Sigmoid colon (tissue), 6 donors: ENCODE measurements at regions not wholly inside any gene's neighbourhood (a gene's known extent, or its start where the extent isn't known, plus 50 kb on each side); places are given as distances from the start of the nearest gene placed in this dataset.
"Not testable (repeated sequence)": the region's sequence is repeated elsewhere in the genome, so short reads cannot be mapped to it uniquely, and the experiment has no call there.

Experiments
- DNase-seq: peaks from one replicate; pipeline ENCODE4 v3.0.0-alpha.2; 2019
- H3K27ac ChIP-seq, 4 donors: fragments of 200-600 bp; sonication (generic); one replicate each; pipeline ENCODE4 v1.5.1; 2016 to 2019; ENCODE audit warnings: mild to moderate bottlenecking in 1 of 4
- H3K27me3 ChIP-seq, 3 donors: fragments of 200-600 bp; sonication (generic); one replicate each; pipeline ENCODE4 v1.5.1; 2019; ENCODE audit warnings: mild to moderate bottlenecking in 1 of 3
- H3K36me3 ChIP-seq, 4 donors: fragments of 200-600 bp; sonication (generic); one replicate each; pipeline ENCODE4 v1.5.1; 2016 to 2019
- H3K4me1 ChIP-seq, 4 donors: fragments of 200-600 bp; sonication (generic); one replicate each; pipeline ENCODE4 v1.5.1; 2017 to 2019
- H3K4me3 ChIP-seq, 4 donors: fragments of 200-600 bp; sonication (generic); one replicate each; pipeline ENCODE4 v1.5.1; 2017 to 2019; ENCODE audit warnings: mild to moderate bottlenecking in 2 of 4, moderate library complexity in 1 of 4
- H3K9me3 ChIP-seq, 4 donors: fragments of 200-600 bp in 3 of 4; sonication (generic) in 3 of 4; one replicate each; pipeline versions ENCODE4 v1.5.1 to v1.6.1; 2013 to 2019
- CTCF ChIP-seq, 4 experiments: fragments of 450-650 bp in 3 of 4; fragments of 200-600 bp in 1 of 4; IDR thresholded peaks; one replicate each; pipeline ENCODE4 v1.5.1; 2016 to 2019; ENCODE audit warnings: antibody characterized with exemption in 4 of 4, mild to moderate bottlenecking in 3 of 4, moderate library complexity in 2 of 4
- EP300 ChIP-seq, 4 donors: sonication (generic); formaldehyde crosslinking; IDR thresholded peaks; one replicate each; pipeline ENCODE4 v1.6.1; 2017; ENCODE audit warnings: antibody characterized with exemption in 4 of 4
- POLR2A ChIP-seq, 2 donors: fragments of 450-650 bp; IDR thresholded peaks; one replicate each; pipeline ENCODE4 v1.6.1; 2016; ENCODE audit warnings: antibody characterized with exemption in 2 of 2, mild to moderate bottlenecking in 2 of 2, moderate library complexity in 2 of 2
- POLR2AphosphoS5 ChIP-seq, 4 donors: sonication (generic); formaldehyde crosslinking; IDR thresholded peaks; one replicate each; pipeline ENCODE4 v1.6.1; 2017; ENCODE audit warnings: antibody characterized with exemption in 4 of 4
- WGBS, 2 donors: extraction: QIAGEN DNeasy Blood & Tissue Kit; methylation state at CpG; one replicate each; pipeline ENCODE4 v1.1.7; 2013; 5-methylcytosine and 5-hydroxymethylcytosine counted together
- intact Hi-C: fragments of 100-400 bp; cut with DNase I; formaldehyde crosslinking; loops from one replicate; pipeline ENCODE4 v1.15.1; 2023
- donor health status: healthy with polysubstance abuse.
- donor health status: healthy.

- 91 to 92% methylated on average over 8 of the region's 8 CpGs for WGBS, 2 donors
- Histone ChIP-seq H3K36me3 (no peaks in the 10 kb centered on the region), H3K27me3 (no peaks in the 10 kb centered on the region), H3K4me3 (no peak overlapping the region), H3K4me1 (no peaks in the 10 kb centered on the region), H3K27ac (no peak overlapping the region), H3K9me3 (no peaks in the 10 kb centered on the region)
- no peak for DNase-seq
- TF ChIP-seq EP300 (IDR thresholded peaks at IDR 0.05) (no peak), POLR2A (IDR thresholded peaks at IDR 0.05) (no peak), POLR2AphosphoS5 (IDR thresholded peaks at IDR 0.05) (no peak), CTCF (IDR thresholded peaks at IDR 0.05) (no peak)
- intact Hi-C loops = no loop called here
Observed at GRCh38 chr10:21449288-21449966, 76.1 kb downstream of the SKIDA1 start.

- 81 to 89% methylated on average over 1 of the region's 1 CpG for WGBS, 2 donors
- H3K4me3 ChIP-seq = no peak overlapping the region
- intact Hi-C loops = no loop called here
Observed at GRCh38 chr10:21445163-21445562, 80.3 kb downstream of the SKIDA1 start.

DNA sequence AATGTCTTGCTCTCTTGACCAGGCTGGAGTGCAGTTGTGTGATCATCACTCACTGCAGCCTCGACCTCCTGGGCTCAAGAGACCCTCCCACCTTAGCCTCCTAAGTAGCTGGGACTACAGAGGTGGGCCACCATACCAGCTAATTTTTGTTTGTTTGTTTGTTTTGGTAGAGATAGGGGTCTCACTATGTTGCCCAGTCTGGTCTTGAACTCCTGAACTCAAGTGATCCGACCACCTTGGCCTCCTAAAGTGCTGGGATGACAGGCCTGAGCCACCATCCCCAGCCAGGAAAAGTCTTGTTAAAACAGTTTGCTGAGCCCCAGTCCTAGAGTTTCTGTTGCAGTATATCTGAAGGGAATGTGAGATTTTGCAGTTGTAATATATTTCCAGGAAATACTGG lies 83.9 kb downstream of the SKIDA1 start:
- Histone ChIP-seq H3K27me3 (no peaks in the 10 kb centered on the region), H3K27ac (no peak overlapping the region), H3K4me1 (no peaks in the 10 kb centered on the region), H3K9me3 (no peaks in the 10 kb centered on the region), H3K36me3 (no peaks in the 10 kb centered on the region), H3K4me3 (no peak overlapping the region)
- DNase-seq = no peak
- intact Hi-C loops = no loop called here
- 75 to 84% methylated on average over 2 of the region's 2 CpGs for WGBS, 2 donors
- TF ChIP-seq POLR2AphosphoS5 (IDR thresholded peaks at IDR 0.05) (no peak), CTCF (IDR thresholded peaks at IDR 0.05) (no peak), POLR2A (IDR thresholded peaks at IDR 0.05) (no peak), EP300 (IDR thresholded peaks at IDR 0.05) (no peak)

More at GRCh38 chr10:21445163-21445562, 80.3 kb downstream of the SKIDA1 start:
- no peaks in the 10 kb centered on the region for H3K36me3 ChIP-seq
- no peaks in the 10 kb centered on the region for H3K9me3 ChIP-seq
- H3K4me1 ChIP-seq = no peaks in the 10 kb centered on the region
- H3K27ac ChIP-seq = no peak overlapping the region
- TF ChIP-seq POLR2A (IDR thresholded peaks at IDR 0.05) = no peak
- no peaks in the 10 kb centered on the region for H3K27me3 ChIP-seq
- no peak for DNase-seq

GRCh38 chr10:21438914-21439313 lies 86.6 kb downstream of the SKIDA1 start:
- intact Hi-C loops, DNase-seq, H3K27me3 ChIP-seq, H3K27ac ChIP-seq, H3K4me3 ChIP-seq, H3K36me3 ChIP-seq, H3K9me3 ChIP-seq, H3K4me1 ChIP-seq: not testable (repeated sequence)
- 47 to 79% methylated on average over 10 of the region's 10 CpGs for WGBS, 2 donors

GRCh38 chr10:21437770-21438382 lies 87.6 kb downstream of the SKIDA1 start:
- no peak for DNase-seq
- Histone ChIP-seq H3K4me3 (no peak overlapping the region), H3K4me1 (no peaks in the 10 kb centered on the region), H3K9me3 (no peaks in the 10 kb centered on the region), H3K27ac (no peak overlapping the region), H3K27me3 (no peaks in the 10 kb centered on the region), H3K36me3 (no peaks in the 10 kb centered on the region)
- TF ChIP-seq POLR2AphosphoS5 (IDR thresholded peaks at IDR 0.05) = no peak
- TF ChIP-seq EP300 (IDR thresholded peaks at IDR 0.05) = no peak
- TF ChIP-seq CTCF (IDR thresholded peaks at IDR 0.05) = no peak
- TF ChIP-seq POLR2A (IDR thresholded peaks at IDR 0.05) = no peak
- 70 to 91% methylated on average over 8 of the region's 8 CpGs for WGBS, 2 donors
- intact Hi-C loops = no loop called here

GRCh38 chr10:21432266-21432665 lies 93.2 kb downstream of the SKIDA1 start:
- no peaks in the 10 kb centered on the region for H3K9me3 ChIP-seq
- H3K4me1 ChIP-seq = no peaks in the 10 kb centered on the region
- no peak for DNase-seq
- intact Hi-C loops = no loop called here
- H3K36me3 ChIP-seq = no peaks in the 10 kb centered on the region
- no peaks in the 10 kb centered on the region for H3K27me3 ChIP-seq
- no peak overlapping the region for H3K27ac ChIP-seq
- 88% methylated on average over 1 of the region's 1 CpG for WGBS, 2 donors
- TF ChIP-seq POLR2AphosphoS5 (IDR thresholded peaks at IDR 0.05) (no peak), CTCF (IDR thresholded peaks at IDR 0.05) (no peak), POLR2A (IDR thresholded peaks at IDR 0.05) (no peak), EP300 (IDR thresholded peaks at IDR 0.05) (no peak)
- H3K4me3 ChIP-seq = no peak overlapping the region
